GM18858 (cell line): ENCODE measurements at regions not wholly inside any gene's neighbourhood (a gene's known extent, or its start where the extent isn't known, plus 50 kb on each side); places are given as distances from the start of the nearest gene placed in this dataset.
"Not testable (repeated sequence)": the region's sequence is repeated elsewhere in the genome, so short reads cannot be mapped to it uniquely, and the experiment has no call there.

ENCODE experiments used
- ATAC-seq: cut with Tn5 transposase; IDR thresholded peaks from one replicate; pipeline ENCODE4 v1.9.1; 2021; ENCODE audit not compliant: unreplicated experiment

- no peak for ATAC-seq
Observed at GRCh38 chr4:126396703-126397102, 1081.9 kb downstream of the FAT4 start.

GRCh38 chr4:126404549-126404948 lies 1089.8 kb downstream of the FAT4 start:
- ATAC-seq: no peak

- ATAC-seq: peak; percentile 77
Observed at GRCh38 chr4:126405369-126405982, 1090.7 kb downstream of the FAT4 start.

- no peak for ATAC-seq
Observed at GRCh38 chr4:126409746-126410145, 1095.0 kb downstream of the FAT4 start.

GRCh38 chr4:126411047-126411446 lies 1096.3 kb downstream of the FAT4 start:
- ATAC-seq: no peak

GRCh38 chr4:126412310-126412709 lies 1097.6 kb downstream of the FAT4 start:
- ATAC-seq: not testable (repeated sequence)

- no peak for ATAC-seq
Observed at GRCh38 chr4:126414741-126415140, 1100.0 kb downstream of the FAT4 start.

GRCh38 chr4:126419266-126419665 lies 1104.5 kb downstream of the FAT4 start:
- no peak for ATAC-seq

- ATAC-seq: no peak
Observed at GRCh38 chr4:126427853-126428252, 1113.1 kb downstream of the FAT4 start.

- no peak for ATAC-seq
Observed at GRCh38 chr4:126431049-126431448, 1116.3 kb downstream of the FAT4 start.

- no peak for ATAC-seq
Observed at GRCh38 chr4:126435491-126435890, 1120.7 kb downstream of the FAT4 start.

- no peak for ATAC-seq
Observed at GRCh38 chr4:126440297-126440696, 1125.5 kb downstream of the FAT4 start.

GRCh38 chr4:126441173-126442035 lies 1126.6 kb downstream of the FAT4 start:
- no peak for ATAC-seq

- no peak for ATAC-seq
Observed at GRCh38 chr4:126445596-126445995, 1130.8 kb downstream of the FAT4 start.

GRCh38 chr4:126446917-126447316 lies 1132.2 kb downstream of the FAT4 start:
- ATAC-seq: no peak

- no peak for ATAC-seq
Observed at GRCh38 chr4:126448086-126448845, 1133.5 kb downstream of the FAT4 start.

- no peak for ATAC-seq
Observed at GRCh38 chr4:126451237-126451873, 1136.6 kb downstream of the FAT4 start.

- no peak for ATAC-seq
Observed at GRCh38 chr4:126455865-126456264, 1141.1 kb downstream of the FAT4 start.

GRCh38 chr4:126458993-126459392 lies 1144.2 kb downstream of the FAT4 start:
- ATAC-seq: no peak

- no peak for ATAC-seq
Observed at GRCh38 chr4:126465341-126465740, 1150.6 kb downstream of the FAT4 start.

- no peak for ATAC-seq
Observed at GRCh38 chr4:126466848-126467247, 1152.1 kb downstream of the FAT4 start.
